Dedifferentiated amniotic fluid mesenchymal stem cell (primary cell): ENCODE measurements at regions not wholly inside any gene's neighbourhood (a gene's known extent, or its start where the extent isn't known, plus 50 kb on each side); places are given as distances from the start of the nearest gene placed in this dataset.

ENCODE experiments used
- DNase-seq: peaks from one replicate; pipeline ENCODE4 v3.0.0-alpha.2; 2016; ENCODE audit errors: extremely low spot score

GRCh38 chr13:89812856-89813255, 1534.6 kb upstream of the MIR17HG start:
- DNase-seq, result no peak

GRCh38 chr13:89816404-89816803, 1531.1 kb upstream of the MIR17HG start:
- no peak for DNase-seq

- no peak for DNase-seq
These were observed 1525.0 kb upstream of the MIR17HG start for GRCh38 chr13:89822467-89822866.

DNA sequence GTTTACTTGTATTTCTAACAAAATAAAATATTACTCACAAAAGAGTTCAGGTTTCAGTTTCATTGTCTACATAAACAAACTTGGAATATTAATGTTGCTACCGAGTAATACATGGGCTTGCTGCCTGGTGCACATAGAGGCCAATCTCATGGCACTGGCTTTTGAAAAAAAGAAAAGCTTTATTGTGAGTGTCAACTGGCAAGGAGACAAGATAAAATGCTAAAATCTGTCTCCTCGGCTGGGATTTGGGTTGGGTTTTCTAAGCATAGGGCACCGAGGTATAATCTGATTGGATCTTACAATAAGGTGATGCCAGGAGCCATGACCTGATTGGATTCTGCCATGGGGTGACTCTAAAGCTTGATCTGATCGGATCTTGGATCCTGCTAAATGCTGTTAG, 1519.9 kb upstream of the MIR17HG start:
- no peak for DNase-seq

DNA sequence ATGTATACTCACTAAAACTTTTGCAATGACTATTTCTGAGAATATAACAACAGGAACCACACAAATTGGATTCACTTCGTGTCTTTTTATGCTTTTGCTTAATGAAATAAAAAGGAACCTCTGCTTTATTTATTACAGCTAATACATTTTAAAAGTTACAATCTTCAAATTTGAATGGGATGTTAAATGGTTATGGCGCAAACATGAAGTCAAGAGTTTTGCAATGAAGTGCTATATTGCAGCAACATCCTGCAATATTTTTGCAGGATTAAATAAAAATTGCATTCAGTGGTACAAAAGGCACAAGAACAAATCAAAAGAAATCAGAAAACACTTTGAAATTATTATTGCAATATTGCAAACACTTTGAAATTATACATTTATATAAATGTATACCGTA, 1519.0 kb upstream of the MIR17HG start:
- no peak for DNase-seq

- no peak for DNase-seq
These were observed 1516.3 kb upstream of the MIR17HG start for GRCh38 chr13:89831157-89831556.

DNA sequence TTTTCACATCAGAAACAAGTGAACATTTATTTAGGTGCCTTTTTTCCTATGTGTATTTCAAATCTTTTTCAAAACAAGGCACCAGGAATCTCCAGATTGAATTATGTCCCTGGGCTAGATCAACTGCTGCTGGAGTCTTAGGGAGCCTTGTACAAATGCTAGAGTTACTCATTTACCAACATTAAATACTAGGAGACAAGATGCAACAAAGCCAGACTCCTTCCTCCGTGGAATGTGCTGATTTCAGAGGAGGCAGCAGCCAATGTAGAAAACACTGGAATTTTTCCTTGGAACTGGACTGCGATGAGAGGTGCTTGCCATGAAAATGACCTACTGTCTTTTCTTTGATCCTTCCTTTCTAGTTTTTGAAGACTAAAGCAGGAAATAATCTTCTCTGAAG, 1514.7 kb upstream of the MIR17HG start:
- DNase-seq, result no peak

DNA sequence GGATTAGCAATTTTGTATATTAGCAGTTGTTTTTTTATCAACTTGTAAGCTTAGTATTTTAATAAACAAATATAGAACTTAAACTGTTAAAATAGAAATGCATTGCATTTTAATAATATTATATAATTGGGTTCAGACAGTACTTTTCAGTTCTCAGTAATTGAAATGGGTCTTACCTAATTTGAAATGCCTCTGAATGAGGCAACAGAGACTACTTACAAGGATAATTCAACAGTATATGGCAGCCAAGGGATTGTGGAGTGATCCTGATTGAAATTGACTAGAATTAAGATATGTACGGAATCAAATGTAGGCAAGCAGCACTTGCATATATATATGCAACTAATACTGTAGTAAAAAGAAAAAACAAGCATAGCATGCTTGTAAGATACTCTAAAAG, 1503.9 kb upstream of the MIR17HG start:
- no peak for DNase-seq

- DNase-seq, result no peak
These were observed 1501.6 kb upstream of the MIR17HG start for GRCh38 chr13:89845874-89846273.

DNA sequence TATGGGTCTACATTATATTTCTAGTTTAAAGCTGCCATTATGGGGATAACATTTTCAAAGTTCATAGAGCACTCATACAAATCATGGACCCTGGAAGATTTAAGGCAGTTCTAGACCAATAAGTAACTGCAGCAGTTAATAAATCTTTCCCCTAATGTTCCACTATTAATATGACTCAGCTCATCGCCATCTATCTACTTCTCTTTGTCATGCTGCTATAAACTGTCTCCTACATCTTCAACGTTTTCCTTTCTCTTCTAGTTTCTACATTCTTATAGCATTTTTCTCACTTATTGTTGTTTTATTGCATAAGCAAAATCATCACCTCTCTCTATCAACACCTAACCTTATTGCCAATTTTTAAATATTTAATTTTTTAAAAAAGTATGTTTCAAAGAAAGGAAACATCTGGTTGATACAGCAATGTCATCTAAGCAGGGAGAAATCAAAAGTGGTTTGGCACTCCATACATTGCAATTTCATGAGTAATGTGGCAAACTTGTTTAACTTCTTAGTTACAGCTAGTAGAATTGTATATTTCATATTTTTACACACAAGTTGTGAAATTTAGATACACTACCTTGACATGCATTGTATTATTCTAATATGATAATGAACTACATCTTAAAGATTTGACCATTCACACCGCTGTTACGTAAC, 1500.4 kb upstream of the MIR17HG start:
- DNase-seq, result no peak

DNA sequence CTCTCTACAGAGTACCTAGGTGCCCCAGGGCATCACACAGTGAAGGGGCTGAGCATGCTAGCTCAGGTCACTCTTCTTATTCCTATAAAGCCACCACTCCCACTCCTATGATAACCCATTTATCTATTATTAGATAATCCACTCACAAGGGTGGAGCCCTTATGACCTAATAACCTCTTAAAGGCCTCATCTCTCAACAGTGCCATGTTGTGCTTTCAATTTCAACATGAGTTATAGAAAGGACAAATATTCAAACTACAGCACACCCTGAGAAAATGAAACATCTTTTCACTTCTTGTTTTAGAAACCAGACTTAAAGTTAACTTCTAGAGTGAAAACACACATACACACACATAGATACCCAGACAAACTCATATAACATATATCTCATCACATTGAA, 1494.9 kb upstream of the MIR17HG start:
- DNase-seq, result no peak

DNA sequence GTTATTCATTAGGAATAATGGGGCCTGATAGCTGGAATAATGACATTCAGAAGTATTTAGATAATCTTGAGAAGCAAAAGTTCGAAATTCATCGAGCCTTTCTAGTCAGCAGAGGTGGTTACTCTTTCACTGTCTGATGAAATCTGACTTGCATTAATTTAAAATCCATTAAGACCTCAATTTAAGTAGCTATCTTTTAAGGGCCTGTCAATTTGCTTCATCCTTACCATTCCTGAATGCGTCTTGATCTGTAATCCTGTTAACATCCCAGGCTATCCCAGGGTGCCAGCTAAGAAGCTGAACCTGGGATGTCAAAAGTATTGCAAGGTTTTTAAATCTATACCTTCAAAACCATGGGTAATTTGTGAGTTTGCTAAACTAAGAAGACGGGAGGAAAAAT, 1491.0 kb upstream of the MIR17HG start:
- no peak for DNase-seq

GRCh38 chr13:89857502-89857901, 1490.0 kb upstream of the MIR17HG start:
- no peak for DNase-seq

- no peak for DNase-seq
These were observed 1485.3 kb upstream of the MIR17HG start for GRCh38 chr13:89862011-89862690.

GRCh38 chr13:89862691-89863036, 1484.8 kb upstream of the MIR17HG start:
- DNase-seq, result no peak

DNA sequence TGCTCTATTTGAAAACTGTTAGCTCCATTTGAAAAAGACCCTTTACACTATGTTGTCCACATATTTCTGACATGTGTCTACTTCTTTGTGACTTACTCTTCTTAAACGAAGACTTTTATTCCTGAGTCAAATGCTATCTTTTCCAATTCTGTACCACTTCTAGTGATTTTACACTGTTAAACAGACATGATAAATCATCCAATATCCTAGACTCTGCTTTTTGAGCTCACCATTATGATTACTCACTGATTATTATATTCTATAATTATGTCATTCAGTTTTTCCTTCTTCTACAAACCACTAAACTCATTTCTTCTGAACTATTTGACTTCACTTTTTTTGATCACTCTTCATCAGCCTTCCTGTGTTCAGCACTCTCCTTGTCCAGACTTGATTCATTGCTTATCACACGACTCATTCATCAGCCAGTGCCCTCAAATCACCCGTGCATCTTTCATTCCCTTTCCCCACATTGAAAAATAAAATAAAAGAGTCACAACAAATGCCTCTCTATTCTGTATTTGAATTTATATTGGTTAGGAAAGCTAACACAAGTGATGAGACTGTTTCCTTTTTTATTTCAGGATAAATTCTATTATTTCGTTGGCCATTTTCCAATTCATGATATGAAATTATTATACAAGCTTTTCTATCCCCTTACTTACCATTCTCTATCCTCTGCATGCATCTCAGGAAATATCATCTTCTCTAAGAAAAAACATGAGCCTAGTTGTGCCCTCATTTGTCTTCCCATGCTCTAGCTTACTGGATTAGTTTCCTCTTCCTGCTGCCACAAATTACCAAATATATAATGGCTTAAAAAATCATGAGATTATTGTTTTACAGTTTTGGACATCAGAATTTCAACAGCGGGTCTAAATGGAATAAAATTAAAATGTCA, 1482.1 kb upstream of the MIR17HG start:
- DNase-seq, result no peak

GRCh38 chr13:89869312-89869711, 1478.2 kb upstream of the MIR17HG start:
- DNase-seq, result no peak

- no peak for DNase-seq
These were observed 1468.6 kb upstream of the MIR17HG start for GRCh38 chr13:89878904-89879303.

DNA sequence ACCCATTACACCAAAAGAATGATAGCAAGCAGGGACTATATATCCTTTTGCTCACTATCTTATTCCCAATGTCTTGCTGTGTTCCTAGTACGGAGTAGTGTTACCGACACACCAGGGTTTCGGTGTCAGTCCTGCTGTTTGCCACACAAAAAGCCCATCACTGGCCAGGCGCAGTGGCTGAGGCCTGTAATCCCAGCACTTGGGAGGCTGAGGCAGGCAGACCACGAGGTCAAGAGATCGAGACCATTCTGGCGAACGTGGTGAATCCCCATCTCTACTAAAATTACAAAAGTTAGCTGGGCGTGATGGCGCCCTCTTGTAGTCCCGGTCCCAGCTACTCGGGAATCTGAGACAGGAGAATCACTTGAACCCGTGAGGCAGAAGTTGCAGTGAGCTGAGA, 1467.3 kb upstream of the MIR17HG start:
- no peak for DNase-seq

GRCh38 chr13:89883893-89884448, 1463.5 kb upstream of the MIR17HG start:
- no peak for DNase-seq

- DNase-seq, result no peak
These were observed 1456.7 kb upstream of the MIR17HG start for GRCh38 chr13:89890806-89891205.

- DNase-seq, result no peak
These were observed 1456.1 kb upstream of the MIR17HG start for GRCh38 chr13:89891416-89891815.

DNA sequence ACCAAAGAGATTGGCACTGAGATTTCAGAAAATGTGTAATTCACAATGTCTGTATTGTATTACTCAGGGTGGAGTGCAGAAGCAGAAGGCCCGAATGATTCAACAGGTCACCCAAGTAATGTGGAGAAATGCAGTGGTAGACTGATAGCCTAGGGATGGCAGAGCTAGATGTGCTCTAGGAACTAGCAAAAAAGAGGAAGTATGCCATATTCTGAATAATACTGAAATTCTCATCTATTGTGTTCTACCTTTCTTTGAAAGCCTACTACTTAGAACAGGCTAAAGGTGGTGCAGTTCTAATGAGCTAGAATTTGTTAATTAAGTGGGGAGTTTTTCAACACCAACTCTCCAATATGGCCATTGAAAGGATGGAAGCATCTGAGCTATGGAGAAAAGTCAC, 1449.8 kb upstream of the MIR17HG start:
- DNase-seq, result no peak
